Tibial artery (tissue), 4 donors: ENCODE measurements at regions not wholly inside any gene's neighbourhood (a gene's known extent, or its start where the extent isn't known, plus 50 kb on each side); places are given as distances from the start of the nearest gene placed in this dataset.

ENCODE experiments used
- DNase-seq, 2 donors: peaks; one replicate each; pipeline ENCODE4 v3.0.0-alpha.2; 2019
- H3K27ac ChIP-seq, 2 donors: fragments of 200-600 bp; sonication (generic) in 1 of 2; 1 replicate in 1 of 2; 2 replicates in 1 of 2; pipeline ENCODE4 v1.5.1; 2018 to 2019; ENCODE audit warnings: mild to moderate bottlenecking in 1 of 2
- H3K27me3 ChIP-seq, 2 donors: fragments of 200-600 bp; sonication (generic) in 1 of 2; one replicate each; pipeline versions ENCODE4 v1.5.1 to v1.6.0; 2016 to 2019
- H3K36me3 ChIP-seq, 3 donors: fragments of 200-600 bp; sonication (generic) in 2 of 3; one replicate each; pipeline ENCODE4 v1.5.1; 2016 to 2019; ENCODE audit warnings: mild to moderate bottlenecking in 2 of 3
- H3K4me1 ChIP-seq, 4 donors: fragments of 200-600 bp; sonication (generic) in 2 of 4; 1 replicate in 3 of 4; 2 replicates in 1 of 4; pipeline ENCODE4 v1.5.1; 2016 to 2019
- H3K4me3 ChIP-seq, 2 donors: fragments of 200-600 bp; sonication (generic) in 1 of 2; 1 replicate in 1 of 2; 2 replicates in 1 of 2; pipeline ENCODE4 v1.5.1; 2018 to 2019; ENCODE audit warnings: mild to moderate bottlenecking in 2 of 2
- H3K9me3 ChIP-seq, 3 donors: fragments of 200-600 bp; sonication (generic) in 1 of 3; one replicate each; pipeline ENCODE4 v1.5.1; 2016 to 2019
- intact Hi-C: fragments of 100-400 bp; cut with DNase I; formaldehyde crosslinking; loops from one replicate; pipeline ENCODE4 v1.15.0; 2023; ENCODE audit warnings: low total_unique reads
- TF ChIP-seq, protein P1 (sequence below), 2 experiments: fragments of 200-600 bp in 1 of 2; fragments of 450-650 bp in 1 of 2; IDR thresholded peaks; one replicate each; pipeline ENCODE4 v1.5.1; 2017 to 2019; ENCODE audit warnings: antibody characterized with exemption in 2 of 2, mild to moderate bottlenecking in 1 of 2, moderate library complexity in 1 of 2

DNA sequence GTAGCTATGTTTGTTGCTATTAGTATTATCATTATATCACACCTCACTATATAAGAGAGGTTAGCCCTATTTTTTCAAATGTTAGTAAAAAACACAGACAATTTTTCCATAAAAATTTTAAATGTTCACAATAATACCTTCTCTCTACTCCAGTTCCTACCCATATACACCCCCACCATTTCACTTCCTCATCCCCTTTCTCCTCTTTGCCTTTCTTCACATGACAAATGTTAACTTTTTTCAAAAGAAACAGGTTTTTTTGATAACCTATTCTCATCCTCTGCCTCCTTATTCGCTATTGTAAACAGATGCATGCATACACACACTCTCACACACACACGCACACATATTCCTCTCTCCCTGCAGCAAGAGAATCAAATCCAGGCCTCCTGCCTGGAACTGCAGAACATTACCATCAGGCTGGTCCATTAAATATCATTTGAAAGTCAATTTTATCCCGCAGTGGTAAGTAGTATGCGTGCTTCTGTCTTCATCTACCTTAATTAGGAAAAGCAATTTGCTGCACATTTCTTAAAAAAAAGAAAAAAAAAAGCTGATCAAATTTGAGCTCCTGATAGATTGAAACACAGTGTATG, 55.5 kb downstream of the MID1IP1 start:
- TF ChIP-seq, protein P1, sequence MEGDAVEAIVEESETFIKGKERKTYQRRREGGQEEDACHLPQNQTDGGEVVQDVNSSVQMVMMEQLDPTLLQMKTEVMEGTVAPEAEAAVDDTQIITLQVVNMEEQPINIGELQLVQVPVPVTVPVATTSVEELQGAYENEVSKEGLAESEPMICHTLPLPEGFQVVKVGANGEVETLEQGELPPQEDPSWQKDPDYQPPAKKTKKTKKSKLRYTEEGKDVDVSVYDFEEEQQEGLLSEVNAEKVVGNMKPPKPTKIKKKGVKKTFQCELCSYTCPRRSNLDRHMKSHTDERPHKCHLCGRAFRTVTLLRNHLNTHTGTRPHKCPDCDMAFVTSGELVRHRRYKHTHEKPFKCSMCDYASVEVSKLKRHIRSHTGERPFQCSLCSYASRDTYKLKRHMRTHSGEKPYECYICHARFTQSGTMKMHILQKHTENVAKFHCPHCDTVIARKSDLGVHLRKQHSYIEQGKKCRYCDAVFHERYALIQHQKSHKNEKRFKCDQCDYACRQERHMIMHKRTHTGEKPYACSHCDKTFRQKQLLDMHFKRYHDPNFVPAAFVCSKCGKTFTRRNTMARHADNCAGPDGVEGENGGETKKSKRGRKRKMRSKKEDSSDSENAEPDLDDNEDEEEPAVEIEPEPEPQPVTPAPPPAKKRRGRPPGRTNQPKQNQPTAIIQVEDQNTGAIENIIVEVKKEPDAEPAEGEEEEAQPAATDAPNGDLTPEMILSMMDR (IDR thresholded peaks at IDR 0.05): no peak
- no peak overlapping the region for H3K4me3 ChIP-seq
- H3K27me3 ChIP-seq: no peaks in the 10 kb centered on the region
- no peaks in the 10 kb centered on the region for H3K9me3 ChIP-seq
- intact Hi-C loops: no loop called here
- no peaks in the 10 kb centered on the region for H3K4me1 ChIP-seq
- no peak overlapping the region for H3K27ac ChIP-seq
- H3K36me3 ChIP-seq: no peaks in the 10 kb centered on the region
- DNase-seq: no peak

DNA sequence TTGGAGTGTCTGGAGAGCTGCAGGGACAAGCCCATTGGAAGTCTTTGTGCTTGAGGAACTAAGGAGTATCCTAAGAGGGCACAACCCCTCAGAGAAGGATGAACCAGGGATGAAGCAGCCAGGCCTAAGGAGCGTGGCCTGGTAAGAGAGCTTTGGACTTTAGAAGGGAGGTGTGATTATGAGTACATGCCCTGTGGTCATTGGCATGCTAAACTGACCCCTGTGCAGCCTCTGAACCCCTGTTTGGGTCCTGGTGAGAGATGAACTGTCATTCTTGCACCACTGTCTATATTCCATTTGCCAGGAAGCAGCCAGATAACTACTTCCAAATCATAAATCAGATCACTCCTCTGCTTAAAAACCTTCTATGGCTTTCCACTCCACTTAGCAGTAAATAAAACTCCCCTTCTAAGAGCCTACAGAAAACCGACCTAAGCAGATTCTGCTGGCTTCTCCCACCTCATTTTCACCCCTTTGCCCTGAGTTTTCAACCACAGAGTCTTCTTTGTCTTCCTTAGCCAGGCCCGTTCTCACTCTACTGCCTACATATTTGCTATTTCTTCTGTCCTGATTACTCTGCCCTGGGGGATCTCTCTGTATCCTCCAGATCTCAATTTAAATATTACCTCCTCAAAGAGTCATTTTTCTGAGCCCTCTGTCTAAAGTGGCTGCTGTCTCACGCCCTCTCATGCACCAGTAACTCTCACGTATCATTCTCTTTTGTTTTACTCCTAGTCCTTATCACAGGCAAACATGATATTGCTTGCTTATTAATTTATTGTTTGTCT, 56.7 kb downstream of the MID1IP1 start:
- Histone ChIP-seq H3K4me3 (no peak overlapping the region), H3K27me3 (no peaks in the 10 kb centered on the region), H3K27ac (no peak overlapping the region), H3K9me3 (no peaks in the 10 kb centered on the region), H3K4me1 (no peaks in the 10 kb centered on the region), H3K36me3 (no peaks in the 10 kb centered on the region)
- DNase-seq: no peak
- TF ChIP-seq, protein P1 (IDR thresholded peaks at IDR 0.05): no peak
- intact Hi-C loops: no loop called here

DNA sequence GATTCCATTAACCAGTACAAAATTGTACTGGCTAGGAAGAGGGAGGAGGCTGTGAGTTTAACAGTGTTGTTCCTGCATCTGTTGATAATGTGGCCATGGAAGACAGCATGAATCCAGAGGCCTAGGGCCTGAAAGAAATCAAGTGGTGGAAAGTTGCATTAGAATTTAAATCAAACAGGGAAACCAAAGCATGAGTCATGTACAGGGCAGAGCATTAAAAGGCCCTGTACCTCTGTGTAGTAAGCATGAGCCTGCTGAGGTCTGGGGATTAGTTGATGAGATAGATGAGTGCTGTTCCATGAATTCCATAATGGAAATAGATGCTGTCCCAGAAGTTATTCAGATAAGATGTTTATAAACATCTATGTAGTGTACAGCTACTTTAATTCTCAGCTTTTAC, 58.3 kb downstream of the MID1IP1 start:
- intact Hi-C loops: no loop called here
- Histone ChIP-seq H3K27me3 (no peaks in the 10 kb centered on the region), H3K4me3 (no peak overlapping the region), H3K36me3 (no peaks in the 10 kb centered on the region), H3K4me1 (peaks cover 0 to 14% (median 3%) of the 10 kb centered on the region in 4 donors), H3K27ac (no peak overlapping the region), H3K9me3 (no peaks in the 10 kb centered on the region)
- TF ChIP-seq, protein P1 (IDR thresholded peaks at IDR 0.05): no peak
- DNase-seq: no peak

DNA sequence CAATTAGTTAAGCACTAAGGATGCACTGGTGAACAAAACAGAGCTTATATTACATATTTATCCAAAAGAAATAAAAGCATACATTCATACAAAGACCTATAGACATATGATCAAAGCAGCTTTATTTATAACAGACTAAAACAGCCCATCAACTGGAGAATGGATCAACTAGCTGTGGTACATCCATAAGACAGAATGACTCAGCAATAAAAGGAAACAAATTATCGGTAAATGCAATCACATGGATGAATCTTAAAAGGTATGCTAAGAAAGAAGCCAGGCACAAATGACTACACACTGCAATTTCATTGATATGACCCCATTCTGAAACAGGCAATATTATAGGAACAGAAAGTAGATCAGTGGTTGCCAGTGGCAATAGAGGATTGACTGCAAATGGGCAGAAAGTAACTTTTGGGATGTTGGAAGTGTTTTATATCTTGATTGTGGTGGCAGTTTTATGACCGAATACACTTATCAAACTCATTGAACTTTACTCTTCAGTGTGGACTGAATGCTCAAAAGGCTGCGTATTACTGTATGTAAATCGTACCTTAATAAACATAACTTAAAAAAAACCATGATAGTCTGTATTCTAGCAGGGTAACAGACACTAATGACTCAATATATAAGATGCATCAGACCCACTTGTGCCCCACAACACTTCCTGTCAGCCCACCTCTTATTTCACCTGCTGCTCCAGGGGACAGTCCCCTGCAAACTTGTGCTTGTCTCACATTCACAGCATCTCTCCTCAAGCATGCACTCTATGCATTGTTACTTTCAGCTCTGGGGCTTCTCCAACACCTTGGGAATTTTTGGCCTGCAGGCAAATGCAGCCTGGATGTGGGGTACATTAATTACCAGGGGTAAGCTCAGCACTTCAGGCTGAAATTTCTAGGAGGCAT, 59.1 kb downstream of the MID1IP1 start:
- Histone ChIP-seq H3K4me1 (peaks cover 0 to 15% (median 4%) of the 10 kb centered on the region in 4 donors), H3K27ac (no peak overlapping the region), H3K4me3 (no peak overlapping the region), H3K36me3 (no peaks in the 10 kb centered on the region), H3K27me3 (no peaks in the 10 kb centered on the region), H3K9me3 (no peaks in the 10 kb centered on the region)
- intact Hi-C loops: no loop called here
- DNase-seq: no peak
- TF ChIP-seq, protein P1 (IDR thresholded peaks at IDR 0.05): no peak

DNA sequence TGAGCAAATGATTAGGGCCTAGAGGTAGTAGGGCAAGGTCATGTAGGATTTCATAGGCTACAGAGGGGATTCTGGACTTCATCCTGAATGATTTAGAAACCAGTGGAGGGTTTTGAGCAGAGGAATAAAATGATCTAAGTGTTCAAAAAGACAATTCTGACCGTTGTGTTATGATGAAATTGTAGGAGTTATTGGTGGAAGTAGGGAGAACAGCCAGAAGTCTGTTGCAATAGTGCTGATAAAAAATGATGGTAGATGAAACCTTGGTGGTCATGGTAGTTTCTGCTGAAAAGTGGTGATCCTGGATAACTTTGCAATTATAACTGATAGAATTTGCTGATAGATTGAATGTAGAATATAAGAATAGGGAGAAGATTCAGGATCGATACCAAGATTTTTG, 60.2 kb downstream of the MID1IP1 start:
- Histone ChIP-seq H3K27ac (no peak overlapping the region), H3K36me3 (no peaks in the 10 kb centered on the region), H3K4me1 (peaks cover 0 to 15% (median 4%) of the 10 kb centered on the region in 4 donors), H3K4me3 (no peak overlapping the region), H3K9me3 (no peaks in the 10 kb centered on the region), H3K27me3 (no peaks in the 10 kb centered on the region)
- no peak for DNase-seq
- TF ChIP-seq, protein P1 (IDR thresholded peaks at IDR 0.05): no peak
- intact Hi-C loops: no loop called here
